CD8-positive, alpha-beta memory T cell (primary cell): ENCODE measurements at regions not wholly inside any gene's neighbourhood (a gene's known extent, or its start where the extent isn't known, plus 50 kb on each side); places are given as distances from the start of the nearest gene placed in this dataset.

ENCODE experiments used
- CTCF ChIA-PET: fragments of 350-600 bp; sonication (Branson Sonifier 250); formaldehyde crosslinking; loops from one replicate; lab custom pipeline; 2021; ENCODE audit warnings: antibody characterized with exemption; lab: Charles Lee
- POLR2A ChIA-PET: fragments of 350-600 bp; sonication (Branson Sonifier 250); formaldehyde crosslinking; loops from one replicate; lab custom pipeline; 2021; ENCODE audit warnings: antibody characterized with exemption; lab: Charles Lee
- DNase-seq, 5 donors: peaks; one replicate each; pipeline versions ENCODE4 v3.0.0 to v3.0.0-alpha.2; 2020 to 2022; ENCODE audit warnings: mixed read lengths in 1 of 5
- H3K27ac ChIP-seq: one replicate; pipeline ENCODE4 v1.7.0; 2013; ENCODE audit warnings: low read depth, mild to moderate bottlenecking, low read length, moderate library complexity
- H3K27me3 ChIP-seq: 2 replicates; pipeline ENCODE4 v1.7.0; 2013; ENCODE audit warnings: low read length, mild to moderate bottlenecking; ENCODE audit not compliant: insufficient read depth, poor library complexity, severe bottlenecking
- H3K36me3 ChIP-seq: 2 replicates; pipeline ENCODE4 v1.7.0; 2013; ENCODE audit warnings: mild to moderate bottlenecking, low read length, moderate library complexity; ENCODE audit not compliant: insufficient read depth
- H3K4me1 ChIP-seq: 2 replicates; pipeline ENCODE4 v1.7.0; 2013; ENCODE audit warnings: mild to moderate bottlenecking, low read length, moderate library complexity; ENCODE audit not compliant: insufficient read depth
- H3K4me3 ChIP-seq: 2 replicates; pipeline ENCODE4 v1.7.0; 2013; ENCODE audit warnings: mild to moderate bottlenecking, low read length
- H3K9me3 ChIP-seq: 2 replicates; pipeline ENCODE4 v1.7.0; 2013; ENCODE audit warnings: mild to moderate bottlenecking, low read length
- H3K27ac Mint-ChIP-seq, 8 donors: one replicate each; pipeline ENCODE4 v1.8.0; 2020 to 2021; ENCODE audit warnings: mixed read lengths in 8 of 8, mild to moderate bottlenecking in 6 of 8, inconsistent platforms in 3 of 8, moderate library complexity in 3 of 8
- H3K27me3 Mint-ChIP-seq, 2 donors: one replicate each; pipeline ENCODE4 v1.8.0; 2020 to 2021; ENCODE audit warnings: mixed read lengths in 2 of 2, mild to moderate bottlenecking in 1 of 2, moderate library complexity in 1 of 2
- H3K36me3 Mint-ChIP-seq, 3 donors: one replicate each; pipeline ENCODE4 v1.8.0; 2020 to 2021; ENCODE audit warnings: mixed read lengths in 3 of 3, inconsistent platforms in 1 of 3, mild to moderate bottlenecking in 1 of 3
- H3K4me1 Mint-ChIP-seq, 3 donors: one replicate each; pipeline ENCODE4 v1.8.0; 2020 to 2021; ENCODE audit warnings: mixed read lengths in 3 of 3, inconsistent platforms in 1 of 3, mild to moderate bottlenecking in 1 of 3
- H3K4me3 Mint-ChIP-seq, 7 donors: one replicate each; pipeline ENCODE4 v1.8.0; 2020 to 2021; ENCODE audit warnings: mixed read lengths in 7 of 7, mild to moderate bottlenecking in 6 of 7, moderate library complexity in 4 of 7, inconsistent platforms in 2 of 7
- H3K9me3 Mint-ChIP-seq, 5 donors: one replicate each; pipeline ENCODE4 v1.8.0; 2020 to 2022; ENCODE audit warnings: mixed read lengths in 5 of 5, mild to moderate bottlenecking in 3 of 5, moderate library complexity in 2 of 5, inconsistent platforms in 1 of 5

GRCh38 chr2:198465970-198466369 lies 661.6 kb downstream of the PLCL1 start:
- CTCF ChIA-PET = no interaction called here
- H3K4me1 Mint-ChIP-seq = no peaks in the 10 kb centered on the region

GRCh38 chr2:198456418-198456817 lies 652.0 kb downstream of the PLCL1 start:
- H3K4me3 Mint-ChIP-seq = no peak overlapping the region
- ChIA-PET CTCF (no interaction called here), POLR2A (no interaction called here)
- no peak overlapping the region for H3K27ac ChIP-seq
- no peaks in the 10 kb centered on the region for H3K4me1 Mint-ChIP-seq
- H3K9me3 ChIP-seq = no peaks in the 10 kb centered on the region
- no peaks in the 10 kb centered on the region for H3K27me3 Mint-ChIP-seq
- no peak overlapping the region for H3K4me3 ChIP-seq
- no peaks in the 10 kb centered on the region for H3K36me3 ChIP-seq
- H3K27ac Mint-ChIP-seq = no peak overlapping the region
- no peaks in the 10 kb centered on the region for H3K36me3 Mint-ChIP-seq
- no peaks in the 10 kb centered on the region for H3K4me1 ChIP-seq
- DNase-seq = no peak
- no peaks in the 10 kb centered on the region for H3K27me3 ChIP-seq
- H3K9me3 Mint-ChIP-seq = no peaks in the 10 kb centered on the region

More at GRCh38 chr2:198465970-198466369, 661.6 kb downstream of the PLCL1 start:
- POLR2A ChIA-PET = no interaction called here
- no peaks in the 10 kb centered on the region for H3K4me1 ChIP-seq
- no peaks in the 10 kb centered on the region for H3K9me3 ChIP-seq
- Mint-ChIP-seq H3K36me3 (no peaks in the 10 kb centered on the region), H3K27ac (no peak overlapping the region), H3K4me3 (no peak overlapping the region), H3K27me3 (no peaks in the 10 kb centered on the region), H3K9me3 (peaks cover 0 to 8% (median 0%) of the 10 kb centered on the region in 5 donors)
- H3K27ac ChIP-seq = no peak overlapping the region
- H3K27me3 ChIP-seq = no peaks in the 10 kb centered on the region
- no peaks in the 10 kb centered on the region for H3K36me3 ChIP-seq
- no peak overlapping the region for H3K4me3 ChIP-seq
- DNase-seq = no peak

- POLR2A ChIA-PET = no interaction called here
- H3K27me3 Mint-ChIP-seq = no peaks in the 10 kb centered on the region
- H3K4me1 Mint-ChIP-seq = no peaks in the 10 kb centered on the region
Measured at GRCh38 chr2:198453866-198454265, 649.5 kb downstream of the PLCL1 start.

GRCh38 chr2:198452327-198452726 lies 647.9 kb downstream of the PLCL1 start:
- H3K9me3 Mint-ChIP-seq = peaks cover 0 to 3% (median 0%) of the 10 kb centered on the region in 5 donors
- H3K4me1 Mint-ChIP-seq = no peaks in the 10 kb centered on the region
- Histone ChIP-seq H3K4me3 (no peak overlapping the region), H3K36me3 (no peaks in the 10 kb centered on the region), H3K9me3 (no peaks in the 10 kb centered on the region), H3K27ac (no peak overlapping the region), H3K4me1 (no peaks in the 10 kb centered on the region), H3K27me3 (no peaks in the 10 kb centered on the region)
- CTCF ChIA-PET = no interaction called here
- no peak overlapping the region for H3K27ac Mint-ChIP-seq
- POLR2A ChIA-PET = no interaction called here
- DNase-seq = no peak
- H3K36me3 Mint-ChIP-seq = no peaks in the 10 kb centered on the region
- H3K4me3 Mint-ChIP-seq = no peak overlapping the region
- H3K27me3 Mint-ChIP-seq = peaks cover 0 to 2% of the 10 kb centered on the region in 2 donors

More at GRCh38 chr2:198453866-198454265, 649.5 kb downstream of the PLCL1 start:
- DNase-seq = no peak
- Histone ChIP-seq H3K4me1 (no peaks in the 10 kb centered on the region), H3K9me3 (no peaks in the 10 kb centered on the region), H3K36me3 (no peaks in the 10 kb centered on the region), H3K27me3 (no peaks in the 10 kb centered on the region), H3K27ac (no peak overlapping the region), H3K4me3 (no peak overlapping the region)
- Mint-ChIP-seq H3K9me3 (peaks cover 0 to 3% (median 0%) of the 10 kb centered on the region in 5 donors), H3K27ac (no peak overlapping the region), H3K36me3 (no peaks in the 10 kb centered on the region), H3K4me3 (no peak overlapping the region)
- CTCF ChIA-PET = no interaction called here

- no peak overlapping the region for H3K4me3 Mint-ChIP-seq
- H3K9me3 Mint-ChIP-seq = peaks cover 0 to 3% (median 0%) of the 10 kb centered on the region in 5 donors
- Histone ChIP-seq H3K27ac (no peak overlapping the region), H3K4me3 (no peak overlapping the region), H3K9me3 (no peaks in the 10 kb centered on the region), H3K4me1 (no peaks in the 10 kb centered on the region), H3K27me3 (no peaks in the 10 kb centered on the region), H3K36me3 (no peaks in the 10 kb centered on the region)
- CTCF ChIA-PET = no interaction called here
- no peak overlapping the region for H3K27ac Mint-ChIP-seq
- H3K36me3 Mint-ChIP-seq = no peaks in the 10 kb centered on the region
- peaks cover 0 to 2% of the 10 kb centered on the region in 2 donors for H3K27me3 Mint-ChIP-seq
- H3K4me1 Mint-ChIP-seq = no peaks in the 10 kb centered on the region
- POLR2A ChIA-PET = no interaction called here
- DNase-seq = no peak
Measured at GRCh38 chr2:198448789-198449188, 644.4 kb downstream of the PLCL1 start.

- H3K27ac Mint-ChIP-seq = no peak overlapping the region
Measured at GRCh38 chr2:198444800-198445287, 640.5 kb downstream of the PLCL1 start.

GRCh38 chr2:198441901-198442300 lies 637.5 kb downstream of the PLCL1 start:
- Mint-ChIP-seq H3K27ac (no peak overlapping the region), H3K36me3 (no peaks in the 10 kb centered on the region), H3K9me3 (no peaks in the 10 kb centered on the region), H3K4me1 (no peaks in the 10 kb centered on the region), H3K27me3 (no peaks in the 10 kb centered on the region), H3K4me3 (no peak overlapping the region)
- Histone ChIP-seq H3K4me3 (no peak overlapping the region), H3K36me3 (no peaks in the 10 kb centered on the region), H3K27ac (no peak overlapping the region), H3K9me3 (no peaks in the 10 kb centered on the region), H3K27me3 (no peaks in the 10 kb centered on the region), H3K4me1 (no peaks in the 10 kb centered on the region)
- ChIA-PET CTCF (no interaction called here), POLR2A (no interaction called here)
- no peak for DNase-seq

More at GRCh38 chr2:198444800-198445287, 640.5 kb downstream of the PLCL1 start:
- Histone ChIP-seq H3K9me3 (no peaks in the 10 kb centered on the region), H3K4me1 (no peaks in the 10 kb centered on the region), H3K27me3 (no peaks in the 10 kb centered on the region), H3K27ac (no peak overlapping the region), H3K4me3 (no peak overlapping the region), H3K36me3 (no peaks in the 10 kb centered on the region)
- Mint-ChIP-seq H3K4me3 (no peak overlapping the region), H3K36me3 (no peaks in the 10 kb centered on the region), H3K27me3 (peaks cover 0 to 2% of the 10 kb centered on the region in 2 donors), H3K4me1 (no peaks in the 10 kb centered on the region), H3K9me3 (peaks cover 0 to 2% (median 0%) of the 10 kb centered on the region in 5 donors)
- POLR2A ChIA-PET = no interaction called here
- no peak for DNase-seq
- CTCF ChIA-PET = no interaction called here

- Mint-ChIP-seq H3K4me1 (no peaks in the 10 kb centered on the region), H3K36me3 (no peaks in the 10 kb centered on the region), H3K27ac (no peak overlapping the region), H3K27me3 (no peaks in the 10 kb centered on the region), H3K9me3 (no peaks in the 10 kb centered on the region), H3K4me3 (no peak overlapping the region)
- POLR2A ChIA-PET = no interaction called here
- no peaks in the 10 kb centered on the region for H3K9me3 ChIP-seq
- no peaks in the 10 kb centered on the region for H3K4me1 ChIP-seq
- CTCF ChIA-PET = no interaction called here
- H3K36me3 ChIP-seq = no peaks in the 10 kb centered on the region
- no peak overlapping the region for H3K27ac ChIP-seq
- H3K4me3 ChIP-seq = no peak overlapping the region
- no peak for DNase-seq
- no peaks in the 10 kb centered on the region for H3K27me3 ChIP-seq
Measured at GRCh38 chr2:198441246-198441645, 636.9 kb downstream of the PLCL1 start.
